ENCODE measurements at regions not wholly inside any gene's neighbourhood (a gene's known extent, or its start where the extent isn't known, plus 50 kb on each side); places are given as distances from the start of the nearest gene placed in this dataset.

GRCh38 chr3:111331306-111331705 lies 210.7 kb upstream of the CD96 start:
- TF ChIP-seq EZH2 (IDR thresholded peaks at IDR 0.05; ENCODE audit: low read length), result no peak
- no peak for TF ChIP-seq CTCF (optimal IDR thresholded peaks at IDR 0.05 in 1 of 3, IDR thresholded peaks at IDR 0.05 in 1 of 3, conservative IDR thresholded peaks at IDR 0.05 in 1 of 3; ENCODE audit: extremely low read depth in 1 of 3, insufficient read depth in 2 of 3, low read length in 3 of 3)
